COR-L47 (cell line): ENCODE measurements at regions not wholly inside any gene's neighbourhood (a gene's known extent, or its start where the extent isn't known, plus 50 kb on each side); places are given as distances from the start of the nearest gene placed in this dataset.
"Not testable (repeated sequence)": the region's sequence is repeated elsewhere in the genome, so short reads cannot be mapped to it uniquely, and the experiment has no call there.

ENCODE experiments used
- DNase-seq: peaks from one replicate; lab custom pipeline; 2025; lab: John Stamatoyannopoulos, UW

GRCh38 chr6:14290772-14291330 lies 173.3 kb downstream of the CD83 start:
- DNase-seq, result no peak

GRCh38 chr6:14291331-14291730 lies 173.8 kb downstream of the CD83 start:
- no peak for DNase-seq

- DNase-seq, result no peak
Observed at GRCh38 chr6:14292119-14292518, 174.5 kb downstream of the CD83 start.

DNA sequence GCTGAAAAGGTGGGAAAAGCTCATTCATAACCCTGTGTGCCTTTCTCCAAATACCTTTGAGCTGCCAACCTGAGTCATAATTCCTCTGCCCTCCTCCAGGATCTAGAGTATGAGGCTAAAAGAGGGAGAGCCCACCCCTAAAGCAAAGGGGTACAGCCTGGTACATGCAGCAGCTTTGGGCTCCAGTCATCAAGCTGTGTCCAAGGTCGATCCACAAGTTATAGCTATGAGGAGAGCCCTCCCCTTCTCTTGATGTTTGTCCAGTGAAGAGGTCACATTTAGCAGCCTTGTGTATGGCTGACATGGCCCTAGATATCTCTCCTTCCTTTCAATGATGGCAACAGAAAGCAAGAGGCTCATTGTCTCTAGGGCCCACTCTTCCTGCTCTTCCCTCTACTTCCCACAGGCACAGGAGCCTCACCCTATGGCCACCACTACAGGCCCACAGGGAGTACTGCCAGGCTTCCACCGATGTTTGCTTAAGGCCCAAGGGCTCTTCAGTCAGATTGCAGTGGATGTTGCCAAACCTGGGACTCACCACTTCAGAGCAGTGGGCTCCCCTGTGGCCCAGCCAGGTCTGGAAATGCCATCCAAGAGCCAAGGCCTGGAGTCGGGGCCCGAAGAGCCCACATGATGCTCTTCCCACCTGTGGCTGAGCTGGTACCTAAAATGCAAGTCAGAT lies 176.8 kb downstream of the CD83 start:
- DNase-seq, result no peak

GRCh38 chr6:14296698-14297097 lies 179.1 kb downstream of the CD83 start:
- not testable (repeated sequence) for DNase-seq

GRCh38 chr6:14297118-14297517 lies 179.5 kb downstream of the CD83 start:
- not testable (repeated sequence) for DNase-seq

GRCh38 chr6:14300189-14300588 lies 182.6 kb downstream of the CD83 start:
- DNase-seq, result not testable (repeated sequence)

- not testable (repeated sequence) for DNase-seq
Observed at GRCh38 chr6:14300721-14301120, 183.1 kb downstream of the CD83 start.

DNA sequence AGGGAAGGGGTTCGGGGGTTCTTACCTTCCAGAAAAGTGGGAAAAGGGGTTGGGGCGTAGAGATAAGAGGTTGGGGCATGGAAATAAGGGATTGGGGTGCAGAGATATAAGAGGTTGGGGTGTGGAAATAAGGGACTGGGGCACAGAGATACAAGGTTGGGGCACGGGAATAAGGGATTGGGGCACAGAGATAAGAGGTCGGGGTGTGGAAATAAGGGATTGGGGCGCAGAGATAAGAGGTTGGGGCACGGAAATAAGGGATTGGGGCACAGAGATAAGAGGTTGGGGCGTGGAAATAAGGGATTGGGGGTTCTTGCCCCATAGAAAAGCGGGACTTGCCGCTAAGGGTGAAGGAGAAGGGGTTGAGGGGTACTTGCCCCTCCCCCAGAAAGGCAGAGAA lies 183.9 kb downstream of the CD83 start:
- DNase-seq, result not testable (repeated sequence)

DNA sequence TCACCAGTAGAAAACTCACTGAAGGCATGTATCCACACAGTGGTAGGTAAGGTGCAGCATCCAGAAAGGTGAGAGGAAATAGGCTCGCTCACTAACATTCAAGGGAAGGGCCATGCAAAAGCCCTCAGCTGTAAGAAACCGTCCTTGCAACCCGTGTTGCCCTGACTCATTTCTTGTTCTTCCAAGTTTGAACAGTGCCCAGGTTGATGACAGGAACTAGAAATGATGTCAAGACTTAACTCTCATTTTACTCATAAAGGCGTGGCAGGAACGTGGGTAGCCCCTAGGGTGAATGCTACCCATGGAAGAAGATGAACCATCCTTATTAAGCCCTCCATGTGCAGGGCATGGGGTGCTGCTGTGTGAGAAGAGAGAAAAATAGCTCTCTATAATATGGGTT lies 187.6 kb downstream of the CD83 start:
- no peak for DNase-seq

- no peak for DNase-seq
Observed at GRCh38 chr6:14305624-14306023, 188.1 kb downstream of the CD83 start.

DNA sequence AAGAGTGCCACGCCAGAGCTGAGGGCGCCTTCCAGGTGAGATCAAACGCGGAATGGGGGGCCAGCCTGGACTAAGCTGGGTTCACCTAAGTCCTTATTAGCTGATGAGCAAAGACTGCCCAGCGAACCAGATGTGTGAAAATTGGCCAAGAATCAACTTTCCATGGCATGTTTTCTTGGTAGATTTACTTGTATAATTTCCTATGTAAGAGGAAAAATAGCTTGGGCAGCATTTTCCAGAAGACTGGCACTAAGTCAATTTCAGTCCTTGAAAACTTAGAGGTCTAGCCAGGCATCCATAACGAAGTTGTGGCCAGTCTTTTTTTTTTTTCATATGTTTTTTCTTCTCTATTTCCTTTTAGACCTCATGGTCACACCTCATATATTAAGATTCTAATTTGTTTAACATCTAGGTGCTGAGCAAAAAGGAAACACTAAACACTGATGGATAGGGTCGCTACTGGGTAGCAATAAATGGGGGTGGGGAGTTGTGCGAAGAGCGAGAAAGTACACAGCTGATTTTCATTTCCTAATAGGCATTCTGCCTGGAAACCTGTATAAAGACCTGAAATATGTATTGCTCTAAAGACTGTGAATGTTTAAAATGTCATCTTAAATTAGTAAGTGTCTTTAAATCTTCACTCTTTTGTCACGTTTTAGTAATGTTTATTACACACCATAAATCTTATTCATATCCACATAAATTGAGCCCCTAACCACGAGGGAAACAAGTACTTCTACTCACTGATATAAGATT lies 188.8 kb downstream of the CD83 start:
- DNase-seq, result no peak

- peak; percentile 30 for DNase-seq
Observed at GRCh38 chr6:14309516-14309915, 191.9 kb downstream of the CD83 start.

GRCh38 chr6:14309951-14310445 lies 192.4 kb downstream of the CD83 start:
- no peak for DNase-seq

GRCh38 chr6:14310960-14311359 lies 193.4 kb downstream of the CD83 start:
- DNase-seq, result no peak

DNA sequence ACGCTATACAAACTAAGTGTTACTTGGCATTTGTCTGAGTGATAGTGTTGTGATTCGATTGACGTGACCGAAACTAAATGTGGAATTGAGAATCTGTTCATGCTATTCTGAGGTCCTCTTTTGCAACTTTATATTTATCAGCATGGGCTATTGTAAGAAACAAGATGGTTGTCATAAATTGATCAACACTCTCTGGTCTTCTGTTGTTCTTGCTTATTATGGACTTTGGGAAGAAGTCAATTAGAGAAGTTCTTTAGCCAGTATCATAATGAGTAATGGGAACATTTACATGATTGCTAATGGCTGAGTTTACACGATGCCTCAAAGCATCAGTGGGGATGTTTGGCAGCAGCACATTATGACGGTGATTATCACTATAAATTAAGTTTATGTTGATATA lies 195.0 kb downstream of the CD83 start:
- DNase-seq, result no peak

DNA sequence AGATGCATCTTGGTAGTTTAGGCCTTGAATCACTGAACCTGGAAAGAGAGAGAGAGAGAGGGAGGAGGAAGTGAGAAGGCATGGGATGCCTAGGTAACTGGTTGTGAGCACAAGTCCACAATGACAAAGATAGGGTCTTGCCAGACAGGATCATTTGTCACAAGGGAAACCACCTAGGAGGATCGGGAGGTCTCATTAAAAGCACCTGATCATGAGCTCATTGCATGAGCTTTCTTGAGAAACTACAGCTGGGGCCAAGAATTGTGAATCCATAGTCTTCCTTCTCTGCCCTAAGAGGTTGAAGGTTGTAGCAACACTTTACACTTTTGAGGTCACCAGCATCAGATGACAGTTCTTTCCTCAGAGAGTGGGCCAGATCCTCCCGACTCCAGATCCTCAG lies 195.7 kb downstream of the CD83 start:
- DNase-seq, result no peak

DNA sequence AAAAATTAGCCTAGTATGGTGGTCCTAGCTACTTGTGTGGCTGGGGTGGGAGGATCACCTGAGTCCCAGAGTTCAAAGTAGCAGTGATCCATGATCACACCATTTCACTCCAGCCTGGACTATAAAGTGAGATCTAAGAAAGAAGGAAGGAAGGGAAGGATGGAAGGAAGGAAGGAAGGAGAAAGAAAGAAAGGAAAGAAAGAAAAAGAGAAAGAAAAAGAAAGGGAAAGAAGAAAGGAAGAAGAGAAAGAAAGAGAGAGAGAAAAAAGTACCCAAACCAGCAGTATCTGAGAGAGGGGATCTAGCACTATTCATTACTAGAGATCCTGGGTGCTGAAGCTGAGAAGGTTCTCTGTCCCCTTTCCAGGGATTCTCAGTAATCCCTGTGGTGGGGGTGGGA lies 197.8 kb downstream of the CD83 start:
- DNase-seq, result no peak

DNA sequence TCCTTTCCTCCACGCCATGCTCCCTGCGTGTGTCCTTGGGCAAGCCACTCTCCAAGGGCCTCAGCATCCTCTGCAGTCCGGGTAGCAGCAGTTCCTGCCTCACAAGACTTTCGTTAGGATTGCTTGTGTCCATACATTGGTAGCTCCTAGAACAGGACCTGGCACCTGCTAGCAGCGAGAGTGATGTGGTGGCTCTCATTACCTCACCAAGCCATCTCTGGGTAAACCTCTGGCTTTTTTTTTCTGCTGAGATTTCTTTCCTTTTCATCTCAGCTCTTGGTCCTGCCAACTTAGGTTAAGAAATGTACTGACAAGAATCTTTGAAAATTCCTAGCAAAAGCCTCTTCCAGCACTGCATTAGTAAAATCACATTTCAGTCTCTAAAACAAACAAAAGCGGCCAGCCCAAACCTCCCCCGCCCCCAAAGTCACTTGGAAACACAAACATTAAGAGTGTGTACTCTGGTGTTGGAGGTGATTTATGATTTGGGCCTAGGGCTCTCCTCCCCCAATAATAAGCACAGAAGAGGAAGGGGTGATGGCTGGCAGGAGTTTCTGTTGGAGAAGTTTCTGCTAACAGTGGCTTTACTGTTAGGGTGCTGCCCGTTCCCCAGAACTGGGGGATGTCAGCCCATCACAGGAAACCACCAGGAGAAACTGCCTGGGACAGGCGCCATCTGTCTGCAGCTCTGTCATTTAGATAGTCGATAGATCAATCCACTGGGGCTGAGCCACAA lies 199.2 kb downstream of the CD83 start:
- peak; percentile 50 for DNase-seq

DNA sequence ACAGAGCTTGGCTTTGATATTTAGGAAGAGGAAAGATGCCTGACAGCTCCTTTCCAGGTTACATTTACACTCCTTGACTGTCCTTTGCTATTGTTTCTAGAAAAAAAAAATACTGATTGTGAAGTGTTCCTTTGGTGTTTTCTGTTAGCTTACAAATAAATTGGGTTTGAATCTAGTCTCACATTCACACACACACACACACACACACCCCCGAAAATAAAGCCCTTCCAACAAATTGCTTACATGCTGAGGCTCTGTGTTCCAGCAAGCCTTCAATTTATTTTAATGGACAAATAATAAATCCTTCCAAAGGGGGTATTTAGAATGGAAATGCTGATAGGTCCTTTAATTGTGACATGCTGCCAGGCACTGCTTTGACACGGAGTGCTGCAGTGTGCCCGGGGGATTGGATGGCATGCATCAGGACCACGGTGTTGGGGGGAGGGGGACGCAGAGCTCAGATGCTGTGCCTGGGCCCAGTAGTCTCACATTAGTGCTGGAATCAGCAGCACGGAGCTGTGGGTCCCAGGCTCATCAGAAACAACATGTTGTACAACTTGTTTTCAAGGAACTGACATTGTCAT lies 199.9 kb downstream of the CD83 start:
- DNase-seq, result peak; percentile 27

DNA sequence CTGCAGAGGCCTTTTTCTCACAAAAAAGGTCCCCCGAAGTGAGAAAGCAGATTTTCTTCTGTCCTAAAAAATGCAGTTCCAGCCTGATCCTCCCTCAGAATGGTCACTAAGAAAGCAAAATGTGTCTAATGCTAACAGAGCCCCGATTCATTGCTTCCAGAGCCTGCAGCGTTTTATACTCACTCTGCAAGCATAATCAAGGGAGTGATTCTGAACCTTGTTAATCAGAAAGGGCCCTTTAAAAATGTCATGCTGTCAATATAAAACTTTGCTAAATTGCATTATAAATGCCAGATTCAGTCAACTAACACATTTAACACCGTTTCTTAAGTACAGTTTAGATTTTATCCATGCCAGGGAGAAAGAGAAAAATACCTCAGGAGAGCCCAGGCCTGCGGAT lies 202.8 kb downstream of the CD83 start:
- DNase-seq, result no peak
